A549 (cell line): ENCODE measurements at regions not wholly inside any gene's neighbourhood (a gene's known extent, or its start where the extent isn't known, plus 50 kb on each side); places are given as distances from the start of the nearest gene placed in this dataset.
A peak's percentile ranks its signal among the peaks of the same experiment; 100 is the strongest.
"Not testable (repeated sequence)": the region's sequence is repeated elsewhere in the genome, so short reads cannot be mapped to it uniquely, and the experiment has no call there.

Source experiments
- ATAC-seq, 2 experiments: fragments of 200-7000 bp in 1 of 2; fragments of >200 bp in 1 of 2; cut with Nextera tagmentation in 1 of 2; cut with Tn5 transposase in 1 of 2; 3 replicates each; pipeline versions ENCODE4 v1.8.0 to v1.9.1; 2018 to 2020; ENCODE audit warnings: mild to moderate bottlenecking in 1 of 2, moderate library complexity in 1 of 2
- CTCF ChIA-PET: fragments of 300-600 bp; sonication (Branson Sonifier 250); formaldehyde crosslinking; extraction: SDS; loops from one replicate; lab custom pipeline; 2021; ENCODE audit warnings: antibody characterized with exemption, inconsistent platforms; lab: Yijun Ruan, JAX
- POLR2A ChIA-PET: fragments of 350-600 bp; formaldehyde crosslinking; extraction: SDS; loops from one replicate; lab custom pipeline; 2021; ENCODE audit warnings: antibody characterized with exemption, inconsistent platforms; lab: Yijun Ruan, JAX
- DNase-seq, 2 experiments: peaks; one replicate each; pipeline versions ENCODE4 v3.0.0 to v3.0.0-alpha.2; 2011 to 2016; ENCODE audit warnings: low read depth in 1 of 2, low spot score in 1 of 2
- FAIRE-seq: peaks from 2 replicates; lab custom pipeline; 2011; peaks lifted over from hg19 to GRCh38; lab: Jason Lieb, UNC
- H3K27ac ChIP-seq, 2 experiments: fragments of >200 bp; sonication (Bioruptor Twin); formaldehyde crosslinking; 3 replicates each; pipeline ENCODE4 v1.5.1; 2016 to 2017
- H3K4me1 ChIP-seq: fragments of >200 bp; sonication (Bioruptor Twin); formaldehyde crosslinking; 3 replicates; pipeline ENCODE4 v1.6.1; 2016
- H3K4me2 ChIP-seq: fragments of >200 bp; sonication (Bioruptor Twin); formaldehyde crosslinking; 3 replicates; pipeline ENCODE4 v1.6.1; 2016
- H3K4me3 ChIP-seq: fragments of >200 bp; sonication (Bioruptor Twin); formaldehyde crosslinking; 3 replicates; pipeline ENCODE4 v1.5.1; 2016
- H3K9me3 ChIP-seq: fragments of >200 bp; sonication (Bioruptor Twin); formaldehyde crosslinking; 3 replicates; pipeline ENCODE4 v1.6.1; 2016
- BHLHE40 ChIP-seq: IDR thresholded peaks from 2 replicates; pipeline ENCODE4 v1.6.1; 2012; ENCODE audit warnings: low read depth, low read length, inconsistent platforms
- CBX2 ChIP-seq: fragments of 200-600 bp; sonication (generic); IDR thresholded peaks from 2 replicates; pipeline ENCODE4 v1.6.1; 2016; ENCODE audit warnings: low read depth, mild to moderate bottlenecking, borderline replicate concordance
- CEBPB ChIP-seq, 2 experiments: fragments of >200 bp in 1 of 2; sonication (Bioruptor Twin) in 1 of 2; formaldehyde crosslinking in 1 of 2; IDR thresholded peaks; 2 replicates each; pipeline ENCODE4 v1.6.1; 2012 to 2016
- CTCF ChIP-seq: fragments of >200 bp; sonication (Bioruptor Twin); formaldehyde crosslinking; IDR thresholded peaks from 3 replicates; pipeline ENCODE4 v1.5.1; 2016
- ESRRA ChIP-seq: fragments of 150-350 bp; IDR thresholded peaks from 2 replicates; pipeline ENCODE4 v1.6.1; 2014; ENCODE audit warnings: mild to moderate bottlenecking, low read length, borderline replicate concordance
- FOSB ChIP-seq: fragments of 250-450 bp; sonication (Bioruptor Pico); IDR thresholded peaks from 2 replicates; pipeline ENCODE4 v1.5.0; 2020; ENCODE audit warnings: mild to moderate bottlenecking, moderate library complexity
- FOXS1 ChIP-seq: fragments of 250-450 bp; sonication (Bioruptor Pico); IDR thresholded peaks from 2 replicates; pipeline ENCODE4 v1.5.0; 2020; ENCODE audit warnings: mild to moderate bottlenecking, moderate library complexity
- HEYL ChIP-seq: fragments of 250-450 bp; sonication (Bioruptor Pico); IDR thresholded peaks from 2 replicates; pipeline ENCODE4 v1.8.0; 2021; ENCODE audit warnings: mild to moderate bottlenecking, moderate library complexity
- HOXB13 ChIP-seq: fragments of 250-450 bp; sonication (Bioruptor Pico); IDR thresholded peaks from 2 replicates; pipeline ENCODE4 v1.5.0; 2020; ENCODE audit warnings: low read depth, mild to moderate bottlenecking, moderate library complexity
- JUN ChIP-seq, 2 experiments: fragments of >200 bp; sonication (Bioruptor Twin); formaldehyde crosslinking; IDR thresholded peaks; 2 replicates in 1 of 2; 3 replicates in 1 of 2; pipeline ENCODE4 v1.6.1; 2016 to 2017
- JUNB ChIP-seq: fragments of >200 bp; sonication (Bioruptor Twin); formaldehyde crosslinking; IDR thresholded peaks from 2 replicates; pipeline ENCODE4 v1.6.1; 2016
- NFE2L2 ChIP-seq: fragments of 150-350 bp; conservative IDR thresholded peaks from 2 replicates; pipeline ENCODE4 v1.6.1; 2014; ENCODE audit warnings: low read length
- PHF8 ChIP-seq: fragments of 200-600 bp; sonication (generic); IDR thresholded peaks from 2 replicates; pipeline ENCODE4 v1.6.1; 2016; ENCODE audit warnings: low read depth, mild to moderate bottlenecking, antibody characterized with exemption, moderate library complexity, borderline replicate concordance
- REST ChIP-seq: fragments of 200-600 bp; sonication (generic); IDR thresholded peaks from 2 replicates; pipeline ENCODE4 v1.6.1; 2016; ENCODE audit warnings: antibody characterized with exemption, mild to moderate bottlenecking, moderate library complexity
- SREBF2 ChIP-seq: fragments of 450-650 bp; IDR thresholded peaks from 2 replicates; pipeline ENCODE4 v1.6.1; 2014; ENCODE audit warnings: mild to moderate bottlenecking, moderate library complexity
- ZC3H11A ChIP-seq: fragments of 450-650 bp; IDR thresholded peaks from 2 replicates; pipeline ENCODE4 v1.6.1; 2014; ENCODE audit warnings: antibody characterized with exemption, mild to moderate bottlenecking
- ZNF302 ChIP-seq: fragments of 250-450 bp; sonication (Bioruptor Pico); IDR thresholded peaks from 2 replicates; pipeline ENCODE4 v1.9.0; 2021; ENCODE audit warnings: inconsistent platforms, mild to moderate bottlenecking, moderate library complexity
- WGBS: methylation state at CpG from one replicate; pipeline ENCODE4 v1.1.6; 2017; ENCODE audit errors: missing lambda C conversion rate; 5-methylcytosine and 5-hydroxymethylcytosine counted together

GRCh38 chr14:97143011-97143410, 345.8 kb downstream of the VRK1 start:
- no peak for TF ChIP-seq JUNB
- TF ChIP-seq PHF8: no peak
- no peak for TF ChIP-seq FOXS1 (CRISPR knock-in tag)
- no peak for TF ChIP-seq REST
- Histone ChIP-seq H3K4me1 (no peaks in the 10 kb centered on the region), H3K4me2 (no peak overlapping the region), H3K27ac (no peak overlapping the region), H3K9me3 (no peaks in the 10 kb centered on the region), H3K4me3 (no peak overlapping the region)
- ATAC-seq: no peak
- no peak for FAIRE-seq
- ChIA-PET CTCF (interaction anchor here (1.4 kb wide), 1 partner anchor 12 kb away, joined by 3 read pairs; no protein-coding TSS in a partner anchor), POLR2A (no interaction called here)
- WGBS: 47% methylated on average over 1 of the region's 1 CpG
- no peak for DNase-seq

- DNase-seq (no peak), ATAC-seq (no peak; a peak in 1 of 6 replicates), FAIRE-seq (no peak)
- no peak overlapping the region for H3K4me2 ChIP-seq
- CTCF ChIA-PET: interaction anchor here (1.4 kb wide), 1 partner anchor 11 kb away, joined by 3 read pairs; no protein-coding TSS in a partner anchor
- no peak overlapping the region for H3K4me3 ChIP-seq
- H3K9me3 ChIP-seq: no peaks in the 10 kb centered on the region
- WGBS: 2% methylated on average over 4 of the region's 4 CpGs
- no peak overlapping the region for H3K27ac ChIP-seq
- POLR2A ChIA-PET: no interaction called here
- H3K4me1 ChIP-seq: no peaks in the 10 kb centered on the region
- no peak for TF ChIP-seq NFE2L2
Measured at GRCh38 chr14:97143456-97143855, 346.3 kb downstream of the VRK1 start.

- ATAC-seq: not testable (repeated sequence)
Measured at GRCh38 chr14:97148021-97148420, 350.8 kb downstream of the VRK1 start.

GRCh38 chr14:97149775-97150174, 352.6 kb downstream of the VRK1 start:
- ChIA-PET POLR2A (no interaction called here), CTCF (interaction anchor here (1.0 kb wide), 1 partner anchor 33 kb away, joined by 3 read pairs; no protein-coding TSS in a partner anchor)
- H3K27ac ChIP-seq: no peak overlapping the region
- H3K4me2 ChIP-seq: no peak overlapping the region
- TF ChIP-seq ESRRA (no peak), JUNB (no peak), SREBF2 (no peak), ZNF302 (CRISPR knock-in tag) (no peak), BHLHE40 (no peak), JUN (IDR thresholded peaks at IDR 0.05) (no peak), CTCF (no peak), HEYL (CRISPR knock-in tag) (no peak), HOXB13 (CRISPR knock-in tag) (no peak), CBX2 (no peak), FOSB (CRISPR knock-in tag) (no peak), FOXS1 (CRISPR knock-in tag) (no peak), CEBPB (IDR thresholded peaks at IDR 0.05) (no peak)
- FAIRE-seq (no peak), DNase-seq (no peak), ATAC-seq (no peak)
- no peaks in the 10 kb centered on the region for H3K4me1 ChIP-seq
- no peak overlapping the region for H3K4me3 ChIP-seq
- no peaks in the 10 kb centered on the region for H3K9me3 ChIP-seq
- WGBS: 14% methylated on average over 3 of the region's 3 CpGs

More at GRCh38 chr14:97148021-97148420, 350.8 kb downstream of the VRK1 start:
- CTCF ChIA-PET, POLR2A ChIA-PET, H3K4me2 ChIP-seq, DNase-seq, H3K9me3 ChIP-seq, FAIRE-seq, H3K4me3 ChIP-seq, H3K27ac ChIP-seq, H3K4me1 ChIP-seq: not testable (repeated sequence)
- 0 out of 2 replicates have a peak, but pooled peaks have one; percentile 12 for TF ChIP-seq ZC3H11A
